ENCODE measurements at regions not wholly inside any gene's neighbourhood (a gene's known extent, or its start where the extent isn't known, plus 50 kb on each side); places are given as distances from the start of the nearest gene placed in this dataset.
"Not testable (repeated sequence)": the region's sequence is repeated elsewhere in the genome, so short reads cannot be mapped to it uniquely, and the experiment has no call there.

GRCh38 chr4:177802661-177803060 lies 360.4 kb upstream of the AGA start:
- no peak for DNase-seq (ENCODE audit: low read depth)

DNA sequence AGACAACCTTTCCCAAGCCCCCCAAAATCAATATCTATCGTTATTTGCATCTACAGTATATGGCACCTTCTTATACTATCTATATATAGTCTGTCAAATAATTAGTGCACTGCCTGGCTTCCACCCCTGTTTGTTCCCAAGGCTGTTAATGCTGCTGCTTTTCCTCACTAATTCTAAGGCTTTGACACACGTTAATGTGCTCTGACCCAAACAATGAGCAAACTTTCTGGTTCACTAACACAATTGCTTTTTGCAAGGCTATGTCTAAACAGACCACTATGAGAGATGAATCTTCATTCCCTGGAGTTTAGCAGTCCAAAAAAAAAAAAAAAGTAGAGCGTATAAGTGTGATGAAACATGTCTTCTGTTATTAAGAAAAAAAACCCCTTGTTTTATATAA lies 360.9 kb upstream of the AGA start:
- no peak for DNase-seq (ENCODE audit: low read depth)

DNA sequence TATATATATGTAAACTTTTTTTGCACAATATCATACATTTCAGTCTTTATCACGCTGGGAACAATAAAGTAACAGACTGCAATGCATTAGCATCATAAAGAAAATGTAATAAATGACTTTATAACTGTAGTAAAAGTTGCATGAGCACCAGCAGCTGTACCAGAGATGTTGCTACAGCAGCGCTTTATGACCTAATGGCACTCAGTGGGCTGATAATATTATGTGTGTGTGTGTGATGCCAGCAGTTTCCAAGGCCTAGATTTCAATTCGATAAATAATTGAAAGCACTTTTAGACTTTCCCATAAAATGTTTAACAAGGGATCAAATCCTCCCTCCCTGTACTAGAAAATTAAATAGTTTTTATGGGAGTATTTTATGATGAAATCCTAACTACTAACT lies 367.6 kb upstream of the AGA start:
- DNase-seq (ENCODE audit: low read depth): no peak

DNA sequence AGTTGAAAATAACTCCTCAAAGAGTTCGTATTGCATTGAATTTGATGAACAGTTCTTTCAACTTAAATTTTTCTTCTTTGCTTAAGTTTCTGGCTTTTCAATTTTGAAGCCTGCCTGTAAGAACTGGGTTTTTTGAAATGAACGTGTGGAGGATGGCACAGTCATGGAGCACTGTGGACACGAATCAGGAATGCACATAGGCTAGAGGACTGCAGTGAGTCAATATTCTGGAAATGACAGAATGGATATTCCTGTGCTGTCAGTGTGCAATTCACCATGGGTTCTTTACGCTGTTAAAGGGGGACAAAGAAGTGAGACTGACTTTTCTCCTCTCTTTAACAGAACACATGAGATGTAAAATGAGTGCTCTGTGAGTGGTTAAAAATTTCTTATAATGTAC lies 368.0 kb upstream of the AGA start:
- no peak for DNase-seq (ENCODE audit: low read depth)

- DNase-seq (ENCODE audit: low read depth): not testable (repeated sequence)
These were observed 376.2 kb upstream of the AGA start for GRCh38 chr4:177818392-177818791.

DNA sequence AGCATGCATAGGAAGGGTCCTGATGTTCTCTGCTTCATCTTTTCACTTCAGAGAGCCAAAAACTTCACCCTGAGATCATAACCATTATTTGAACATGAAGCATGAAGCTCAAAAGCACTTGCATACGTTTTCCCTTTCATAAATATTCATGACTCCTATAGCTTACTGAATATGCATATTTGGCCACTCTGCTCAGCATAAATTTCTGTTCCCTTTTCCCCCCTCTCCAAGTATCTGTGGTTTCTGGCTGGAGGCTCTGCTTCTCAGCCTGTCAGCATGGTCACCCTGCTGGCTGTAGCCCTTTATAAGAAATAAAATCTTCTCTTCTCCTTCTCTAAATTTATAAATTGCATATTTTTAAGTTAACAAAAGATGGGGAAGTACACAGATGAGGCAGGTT lies 384.7 kb upstream of the AGA start:
- DNase-seq (ENCODE audit: low read depth): no peak

- no peak for DNase-seq (ENCODE audit: low read depth)
These were observed 399.0 kb upstream of the AGA start for GRCh38 chr4:177841258-177841657.

DNA sequence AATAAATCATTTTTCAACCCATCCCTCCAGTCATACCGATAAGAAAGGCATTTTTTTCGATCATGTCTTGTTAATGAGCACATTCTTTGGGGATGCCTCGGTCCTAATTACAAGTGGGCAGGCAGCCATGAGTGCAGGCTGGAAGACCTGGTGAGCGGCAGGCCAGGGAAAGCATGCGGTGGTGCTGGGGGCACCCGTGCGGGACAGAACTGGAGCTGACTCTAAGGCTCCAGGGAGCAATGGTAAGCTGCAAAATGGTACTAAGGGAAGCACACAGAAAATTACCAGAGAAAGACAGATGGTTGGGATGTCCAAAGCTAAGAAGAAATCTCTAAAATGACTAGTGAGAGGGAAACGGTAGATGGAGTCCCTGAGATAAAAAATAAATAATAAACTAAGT lies 411.0 kb upstream of the AGA start:
- no peak for DNase-seq (ENCODE audit: low read depth)

DNA sequence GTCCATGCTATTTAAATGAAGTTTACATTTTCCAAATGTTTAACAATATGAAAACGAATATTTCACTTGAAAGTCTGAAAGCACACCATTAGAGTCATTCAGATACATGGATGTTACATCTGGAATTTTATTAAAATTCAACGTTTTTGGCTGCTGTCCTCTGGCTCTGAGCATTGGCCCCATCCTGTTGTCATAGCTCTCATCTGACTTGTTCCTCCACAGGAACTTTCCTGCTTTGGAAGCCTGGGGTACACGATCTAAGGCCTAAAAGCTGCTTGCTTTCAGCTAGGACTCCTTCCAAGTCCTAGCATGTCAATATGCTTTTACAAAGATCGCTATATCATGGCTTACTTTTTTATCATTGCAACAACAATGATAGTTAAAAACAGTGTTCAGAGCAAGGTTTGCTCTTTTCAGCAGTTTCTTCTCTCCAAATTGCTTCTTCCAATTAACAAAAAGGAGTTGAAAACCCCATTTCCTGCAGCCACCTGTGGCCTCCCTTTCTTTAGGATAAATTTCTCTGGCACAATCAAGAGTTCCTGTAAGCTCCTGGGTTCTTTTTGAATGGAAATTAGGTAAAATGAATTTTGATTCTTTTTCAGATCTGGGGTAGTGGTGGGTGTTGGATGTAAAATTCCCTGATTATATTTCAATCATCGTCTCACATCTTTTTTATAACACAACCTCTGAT lies 413.4 kb upstream of the AGA start:
- DNase-seq (ENCODE audit: low read depth): no peak

DNA sequence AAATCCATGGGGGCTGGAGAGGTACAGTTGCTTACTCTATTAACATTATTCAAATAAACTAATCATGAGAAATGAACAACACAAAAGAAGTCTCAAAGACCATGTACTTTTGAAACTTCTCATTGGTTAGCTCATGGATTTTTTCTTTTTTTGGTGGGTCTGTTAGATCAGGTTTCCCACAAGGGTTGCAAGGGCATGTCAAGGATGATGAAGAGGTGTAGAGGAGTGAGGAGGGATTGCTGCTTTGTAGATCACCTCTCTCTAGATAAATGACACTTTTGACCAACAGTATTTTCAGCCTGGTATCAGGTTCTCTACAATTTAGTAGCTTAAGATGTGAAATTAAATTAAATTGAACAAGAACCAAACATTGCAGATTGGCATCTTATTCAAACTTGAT lies 417.9 kb upstream of the AGA start:
- DNase-seq (ENCODE audit: low read depth): no peak

DNA sequence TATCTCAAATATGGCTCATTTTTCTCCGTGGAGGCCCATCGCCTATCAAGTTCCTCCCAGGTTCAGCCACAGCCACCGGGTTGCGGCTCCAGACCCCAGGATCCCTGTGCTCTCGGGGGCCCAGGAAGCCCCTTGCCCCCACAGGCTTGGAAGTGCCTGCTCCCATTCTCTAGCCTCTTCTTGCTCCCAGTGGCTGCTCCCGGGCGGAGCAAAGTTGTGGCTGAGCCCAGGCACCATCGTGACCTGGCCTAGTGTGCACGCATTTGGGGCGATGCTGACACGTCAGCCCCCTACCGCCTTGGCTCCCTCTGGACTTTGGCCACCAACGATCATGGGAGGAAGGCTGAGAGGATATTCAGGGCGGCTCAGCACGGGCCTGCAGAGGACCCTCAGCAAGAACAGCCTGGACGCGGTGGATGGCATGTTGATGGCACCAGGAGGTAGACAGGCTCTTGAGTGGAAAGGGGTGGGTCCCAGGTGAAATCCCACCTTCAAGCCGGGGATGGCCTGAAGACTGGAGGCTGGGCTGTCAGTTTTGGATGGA lies 419.4 kb upstream of the AGA start:
- DNase-seq (ENCODE audit: low read depth): no peak

- DNase-seq (ENCODE audit: low read depth): no peak
These were observed 420.4 kb upstream of the AGA start for GRCh38 chr4:177862541-177863176.

GRCh38 chr4:177879851-177880250 lies 437.6 kb upstream of the AGA start:
- DNase-seq (ENCODE audit: low read depth): no peak

DNA sequence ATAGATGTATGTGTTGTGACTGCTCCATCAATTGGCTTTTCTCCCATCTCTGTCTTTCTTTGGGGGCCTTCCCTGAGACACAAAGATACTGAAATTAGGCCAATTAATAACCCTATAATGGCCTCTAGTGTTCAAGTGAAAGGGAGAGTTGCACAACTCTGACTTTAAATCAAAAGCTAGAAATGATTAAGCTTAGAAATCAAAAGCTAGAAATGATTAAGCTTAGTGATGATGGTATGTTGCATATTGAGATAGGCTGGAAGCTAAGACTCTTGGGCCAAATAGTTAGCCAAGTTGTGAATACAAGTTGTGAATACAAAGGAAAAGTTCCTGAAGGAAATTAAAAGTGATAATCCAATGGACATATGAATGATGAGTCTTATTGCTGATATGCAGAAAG lies 452.9 kb upstream of the AGA start:
- no peak for DNase-seq (ENCODE audit: low read depth)

- no peak for DNase-seq (ENCODE audit: low read depth)
These were observed 459.5 kb upstream of the AGA start for GRCh38 chr4:177901786-177902185.

GRCh38 chr4:177902386-177902785 lies 460.1 kb upstream of the AGA start:
- no peak for DNase-seq (ENCODE audit: low read depth)

GRCh38 chr4:177907736-177908424 lies 465.6 kb upstream of the AGA start:
- no peak for DNase-seq (ENCODE audit: low read depth)

GRCh38 chr4:177921715-177922114 lies 479.5 kb upstream of the AGA start:
- no peak for DNase-seq (ENCODE audit: low read depth)

DNA sequence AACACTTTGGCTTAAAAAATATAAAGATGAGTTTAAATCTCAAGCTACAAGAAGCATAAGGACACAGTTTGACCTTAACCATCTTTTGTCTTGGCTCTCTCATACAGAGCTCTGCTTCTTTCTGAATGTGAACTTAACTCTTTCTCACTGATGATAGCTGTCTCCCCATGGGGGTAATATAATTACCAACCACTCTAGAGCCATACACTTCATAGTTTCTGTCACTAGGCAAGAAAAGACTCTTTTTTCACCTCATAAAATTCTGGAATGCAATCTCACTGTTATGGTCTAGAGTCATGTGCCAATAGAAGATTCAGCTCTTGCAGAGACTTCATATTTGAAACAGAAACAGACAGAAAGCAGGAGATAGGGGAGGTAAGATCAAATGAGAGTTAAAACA lies 481.7 kb upstream of the AGA start:
- no peak for DNase-seq (ENCODE audit: low read depth)

- DNase-seq (ENCODE audit: low read depth): no peak
These were observed 494.8 kb upstream of the AGA start for GRCh38 chr4:177937041-177937440.

- DNase-seq (ENCODE audit: low read depth): no peak
These were observed 496.0 kb upstream of the AGA start for GRCh38 chr4:177938226-177938625.

GRCh38 chr4:177945268-177945667 lies 503.0 kb upstream of the AGA start:
- no peak for DNase-seq (ENCODE audit: low read depth)

- DNase-seq (ENCODE audit: low read depth): no peak
These were observed 505.4 kb upstream of the AGA start for GRCh38 chr4:177947607-177948006.

Measured in GM04504 (cell line).